ENCODE measurements at regions not wholly inside any gene's neighbourhood (a gene's known extent, or its start where the extent isn't known, plus 50 kb on each side); places are given as distances from the start of the nearest gene placed in this dataset.

- TF ChIP-seq CTCF (IDR thresholded peaks at IDR 0.05) = no peak
- TF ChIP-seq POLR2A (IDR thresholded peaks at IDR 0.05) = no peak
Measured at GRCh38 chr2:238796223-238796885, 51.5 kb upstream of the TWIST2 start.
